Activated CD4-positive, alpha-beta T cell treated with anti-CD3 and anti-CD28 coated beads, Interleukin-2, amount 10 ng/mL, durations not matched to agents 24 days and 14 days (primary cell): ENCODE measurements at regions not wholly inside any gene's neighbourhood (a gene's known extent, or its start where the extent isn't known, plus 50 kb on each side); places are given as distances from the start of the nearest gene placed in this dataset.
A peak's percentile ranks its signal among the peaks of the same experiment; 100 is the strongest.
"Not testable (repeated sequence)": the region's sequence is repeated elsewhere in the genome, so short reads cannot be mapped to it uniquely, and the experiment has no call there.

Source experiments
- DNase-seq: peaks from one replicate; pipeline ENCODE4 v3.0.0; 2022
- H3K27ac Mint-ChIP-seq: one replicate; pipeline ENCODE4 v1.8.0; 2022; ENCODE audit warnings: mild to moderate bottlenecking, mixed read lengths
- H3K27me3 Mint-ChIP-seq: one replicate; pipeline ENCODE4 v1.8.0; 2022; ENCODE audit warnings: mixed read lengths
- H3K36me3 Mint-ChIP-seq: one replicate; pipeline ENCODE4 v1.8.0; 2022; ENCODE audit warnings: low read depth, mild to moderate bottlenecking, mixed read lengths
- H3K4me1 Mint-ChIP-seq: one replicate; pipeline ENCODE4 v1.8.0; 2021; ENCODE audit warnings: mixed read lengths
- H3K4me3 Mint-ChIP-seq: one replicate; pipeline ENCODE4 v1.8.0; 2022; ENCODE audit warnings: mild to moderate bottlenecking, moderate library complexity, mixed read lengths
- H3K9me3 Mint-ChIP-seq: one replicate; pipeline ENCODE4 v1.8.0; 2021; ENCODE audit warnings: mixed read lengths
- intact Hi-C: fragments of 100-400 bp; cut with micrococcal nuclease; formaldehyde crosslinking; loops from one replicate; pipeline ENCODE4 v1.15.1; 2023

DNA sequence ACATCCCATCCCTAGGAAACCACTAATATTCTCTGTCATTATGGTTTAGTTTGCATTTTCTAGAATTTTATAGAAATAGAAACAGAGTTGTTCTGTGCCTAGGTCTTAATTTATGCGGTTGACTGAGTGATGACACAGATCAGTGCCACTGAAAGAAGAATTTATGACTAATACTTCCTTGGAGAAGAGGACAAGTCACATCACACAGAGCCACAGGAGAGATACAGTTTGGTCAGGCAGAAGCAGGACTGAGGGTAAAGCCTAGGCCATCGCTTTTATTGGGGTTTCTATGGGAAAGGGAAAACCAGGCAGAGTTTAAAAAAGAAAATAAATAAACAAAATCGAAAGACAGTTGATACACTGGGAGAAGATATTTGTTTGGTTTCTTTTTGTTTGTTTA, 99.3 kb downstream of the PRR15 start:
- H3K27ac Mint-ChIP-seq, H3K4me1 Mint-ChIP-seq, H3K36me3 Mint-ChIP-seq, DNase-seq, H3K4me3 Mint-ChIP-seq, intact Hi-C loops, H3K27me3 Mint-ChIP-seq, H3K9me3 Mint-ChIP-seq: not testable (repeated sequence)

DNA sequence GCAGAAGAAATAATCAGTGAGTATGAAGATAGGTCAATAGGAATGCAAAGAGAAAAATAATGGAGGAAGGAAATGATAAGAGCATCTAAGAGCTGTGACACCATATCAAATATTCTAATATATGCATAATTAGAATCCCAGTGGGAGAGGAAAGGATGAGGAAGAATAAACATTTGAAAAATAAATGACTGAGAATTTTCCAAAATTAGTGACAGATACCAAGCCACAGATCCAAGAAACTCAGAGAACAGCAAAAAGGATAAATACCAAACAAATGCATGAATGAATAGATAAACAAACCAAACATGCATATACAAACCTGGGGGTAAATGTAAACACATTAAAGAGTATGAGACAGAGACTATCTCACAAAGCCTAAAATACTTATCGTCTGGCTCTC, 101.4 kb downstream of the PRR15 start:
- DNase-seq, H3K4me3 Mint-ChIP-seq, H3K4me1 Mint-ChIP-seq, H3K36me3 Mint-ChIP-seq, H3K27ac Mint-ChIP-seq, intact Hi-C loops, H3K27me3 Mint-ChIP-seq, H3K9me3 Mint-ChIP-seq: not testable (repeated sequence)

DNA sequence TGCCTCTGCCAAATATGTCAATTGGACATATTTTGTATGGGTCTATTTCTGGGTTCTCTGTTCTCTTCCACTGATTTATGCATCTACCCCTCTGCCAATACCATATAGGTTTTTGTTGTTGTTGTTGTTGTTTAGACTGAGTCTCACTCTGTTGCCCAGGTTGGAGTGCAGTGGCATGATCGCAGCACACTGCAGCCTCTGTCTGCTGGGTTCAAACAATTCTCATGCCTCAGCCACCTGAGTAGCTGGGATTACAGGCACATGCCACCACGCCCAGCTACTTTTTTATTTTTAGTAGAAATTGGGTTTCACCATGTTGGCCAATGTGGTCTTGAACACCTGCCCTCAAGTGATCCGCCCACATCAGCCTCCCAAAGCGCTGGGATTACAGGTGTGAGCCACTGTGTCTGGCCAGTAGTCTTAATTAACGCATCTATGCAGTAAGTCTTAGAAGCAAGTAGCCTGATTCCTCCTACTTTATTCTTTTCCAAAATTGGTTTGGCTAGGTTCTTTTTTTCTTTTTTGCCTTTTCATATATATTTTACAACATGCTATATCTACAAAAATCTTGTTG, 103.5 kb downstream of the PRR15 start:
- DNase-seq, intact Hi-C loops, H3K4me1 Mint-ChIP-seq, H3K4me3 Mint-ChIP-seq, H3K36me3 Mint-ChIP-seq, H3K27me3 Mint-ChIP-seq, H3K9me3 Mint-ChIP-seq, H3K27ac Mint-ChIP-seq: not testable (repeated sequence)

DNA sequence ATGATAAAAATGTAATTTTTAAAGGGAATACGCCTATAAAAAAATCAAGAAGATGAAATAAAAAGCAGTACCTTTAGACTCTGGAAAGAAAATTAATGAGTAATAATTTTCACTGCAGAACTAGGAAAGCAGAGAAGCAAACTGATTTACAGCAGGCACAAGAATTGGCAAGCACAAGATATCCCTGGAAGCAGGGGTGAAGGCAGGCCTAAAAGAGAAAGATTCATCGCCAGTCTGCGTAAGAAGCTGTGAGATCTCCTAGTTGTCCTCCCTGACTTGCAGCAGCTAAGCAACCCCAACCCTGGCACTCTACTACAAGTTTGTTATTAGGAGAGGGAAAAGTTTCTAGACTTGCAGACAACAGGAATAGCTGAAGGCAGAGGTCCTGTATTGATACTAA, 107.7 kb downstream of the PRR15 start:
- H3K9me3 Mint-ChIP-seq, H3K4me1 Mint-ChIP-seq, H3K27me3 Mint-ChIP-seq, DNase-seq, intact Hi-C loops, H3K27ac Mint-ChIP-seq, H3K4me3 Mint-ChIP-seq, H3K36me3 Mint-ChIP-seq: not testable (repeated sequence)

DNA sequence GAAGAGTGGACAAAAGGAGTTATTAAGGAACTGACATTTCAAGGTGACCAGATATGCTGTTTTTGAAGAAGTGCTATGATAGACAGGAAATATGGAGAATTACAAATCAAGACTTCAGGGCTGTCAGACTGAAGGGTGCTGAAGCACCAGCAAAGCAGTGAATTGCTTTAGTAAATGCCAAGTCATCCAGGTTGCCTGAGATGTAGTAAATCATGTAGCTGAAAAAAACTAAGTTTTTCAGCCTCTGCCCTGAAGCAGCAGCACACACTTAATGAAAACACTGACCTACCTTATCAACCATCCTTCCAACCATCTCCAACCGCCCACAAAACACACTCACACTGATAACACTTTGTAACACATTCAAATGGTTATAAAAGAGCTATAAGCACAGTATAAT, 110.0 kb downstream of the PRR15 start:
- H3K27me3 Mint-ChIP-seq, H3K27ac Mint-ChIP-seq, intact Hi-C loops, H3K9me3 Mint-ChIP-seq, DNase-seq, H3K4me3 Mint-ChIP-seq, H3K4me1 Mint-ChIP-seq, H3K36me3 Mint-ChIP-seq: not testable (repeated sequence)

DNA sequence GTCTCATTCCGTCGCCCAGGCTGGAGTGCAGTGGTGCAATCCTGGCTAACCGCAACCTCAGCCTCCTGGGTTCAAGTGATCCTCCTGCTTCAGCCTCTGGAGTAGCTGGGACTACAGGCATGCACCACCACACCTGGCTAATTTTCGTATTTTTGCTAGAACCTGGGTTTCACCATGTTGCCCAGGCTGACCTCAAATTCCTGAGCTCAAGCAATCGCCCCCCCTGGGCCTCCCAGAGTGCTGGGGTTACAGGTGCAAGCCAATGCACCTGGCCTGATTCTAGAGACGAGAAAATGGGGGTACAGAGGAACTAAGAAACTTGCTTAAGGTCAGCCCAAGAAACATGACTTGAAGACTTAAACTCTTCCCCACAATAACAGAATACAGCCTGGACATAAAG, 111.0 kb downstream of the PRR15 start:
- H3K9me3 Mint-ChIP-seq, H3K36me3 Mint-ChIP-seq, H3K4me1 Mint-ChIP-seq, DNase-seq, H3K27ac Mint-ChIP-seq, intact Hi-C loops, H3K4me3 Mint-ChIP-seq, H3K27me3 Mint-ChIP-seq: not testable (repeated sequence)

DNA sequence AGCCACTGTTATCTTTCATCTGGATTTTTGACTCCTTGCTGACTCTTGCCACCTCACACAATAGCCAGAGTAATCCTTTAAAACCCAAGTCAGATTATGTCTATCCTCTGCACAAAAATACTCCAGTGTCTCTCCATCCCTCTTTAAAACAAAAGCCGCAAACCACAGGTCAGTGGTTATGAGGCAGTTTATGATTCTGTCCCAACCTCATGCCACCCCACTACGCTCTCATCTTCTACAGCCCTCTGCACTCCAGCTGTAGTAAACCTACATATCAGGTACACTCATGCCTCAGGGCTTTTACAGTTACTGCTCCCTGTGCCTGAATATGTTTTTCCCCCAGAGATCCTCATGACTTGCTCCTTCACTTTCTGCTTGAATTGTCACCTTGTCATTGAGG, 113.6 kb downstream of the PRR15 start:
- H3K4me1 Mint-ChIP-seq, H3K27ac Mint-ChIP-seq, H3K4me3 Mint-ChIP-seq, H3K36me3 Mint-ChIP-seq, DNase-seq, intact Hi-C loops, H3K9me3 Mint-ChIP-seq: not testable (repeated sequence)
- peaks cover 14% of the 10 kb centered on the region for H3K27me3 Mint-ChIP-seq

DNA sequence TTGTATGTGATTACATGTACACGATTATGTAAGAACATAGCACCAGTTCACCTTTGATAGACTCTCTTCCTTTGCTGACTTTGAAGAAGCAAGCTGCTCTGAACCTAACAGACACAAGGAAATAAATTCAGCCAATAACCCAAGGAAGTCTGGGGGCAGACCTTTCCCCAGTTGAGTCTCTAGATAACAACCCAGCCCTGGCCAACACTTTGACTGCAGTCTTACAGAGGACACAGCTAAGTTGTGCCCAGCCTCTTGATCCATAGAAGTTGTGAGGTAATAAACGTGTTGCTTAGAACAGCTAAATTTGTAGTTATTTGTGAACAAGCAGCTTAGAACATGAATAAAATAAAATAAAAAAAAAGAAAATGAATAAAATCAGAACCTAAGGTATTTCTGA, 116.3 kb downstream of the PRR15 start:
- H3K4me1 Mint-ChIP-seq, H3K4me3 Mint-ChIP-seq, H3K36me3 Mint-ChIP-seq, DNase-seq, H3K9me3 Mint-ChIP-seq, intact Hi-C loops, H3K27ac Mint-ChIP-seq: not testable (repeated sequence)
- peaks cover 12% of the 10 kb centered on the region for H3K27me3 Mint-ChIP-seq

DNA sequence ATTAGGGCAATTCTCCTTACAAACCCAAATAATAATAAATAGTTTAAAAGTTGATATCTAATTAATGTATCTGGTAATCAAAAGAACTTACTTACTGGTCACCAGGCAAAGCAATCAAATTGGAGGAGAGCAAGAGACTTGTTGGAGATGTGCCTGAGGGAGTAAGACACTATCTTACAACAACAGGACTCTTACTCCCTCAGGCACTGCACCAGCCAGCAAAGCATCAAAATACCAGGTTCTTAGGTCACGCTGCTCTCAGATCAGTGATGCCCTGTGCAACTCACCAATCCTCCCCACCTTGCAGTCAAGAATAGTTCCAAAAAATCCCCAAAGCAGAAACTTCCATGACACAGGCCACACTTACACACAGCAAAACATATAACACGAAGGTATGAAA, 117.0 kb downstream of the PRR15 start:
- not testable (repeated sequence) for H3K36me3 Mint-ChIP-seq

DNA sequence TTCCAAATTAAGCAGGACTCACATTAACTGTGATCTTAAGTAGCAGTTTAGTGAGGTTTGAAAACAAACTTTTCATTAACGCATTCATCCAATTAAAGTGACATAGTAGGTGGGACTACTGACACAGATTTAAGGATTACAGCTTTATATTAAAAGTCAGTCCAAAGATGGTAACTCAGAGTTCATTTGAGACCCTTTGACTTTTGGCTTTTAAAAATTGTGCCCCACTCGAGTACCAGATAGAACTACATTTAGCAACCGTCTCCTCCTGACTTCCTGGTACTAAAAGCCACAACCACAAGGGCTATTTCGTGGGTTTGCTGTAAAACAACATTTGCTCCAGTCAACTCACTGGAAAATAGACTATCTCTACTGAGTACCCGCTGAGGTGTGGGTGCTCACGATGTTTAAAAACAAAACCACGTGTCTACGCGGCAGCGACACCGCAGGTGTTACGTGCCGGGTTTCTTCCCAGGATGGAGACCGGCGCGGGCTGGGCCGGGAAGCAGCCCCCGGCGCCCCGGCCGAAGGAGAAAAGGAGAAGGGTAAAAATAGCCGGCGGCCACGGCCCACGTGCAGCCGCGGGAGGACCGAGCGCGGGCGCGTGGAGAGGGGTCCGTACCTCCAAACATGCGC, 120.6 kb downstream of the PRR15 start:
- Mint-ChIP-seq H3K27me3 (peaks cover 28% of the 10 kb centered on the region), H3K4me3 (peak overlapping the region; percentile 87), H3K27ac (peak overlapping the region; percentile 76)
- DNase-seq, H3K4me1 Mint-ChIP-seq, H3K9me3 Mint-ChIP-seq, H3K36me3 Mint-ChIP-seq, intact Hi-C loops: not testable (repeated sequence)

More for the DNA sequence above, 117.0 kb downstream of the PRR15 start:
- peaks cover 12% of the 10 kb centered on the region for H3K27me3 Mint-ChIP-seq
- H3K4me1 Mint-ChIP-seq, H3K4me3 Mint-ChIP-seq, H3K27ac Mint-ChIP-seq, intact Hi-C loops, H3K9me3 Mint-ChIP-seq, DNase-seq: not testable (repeated sequence)

DNA sequence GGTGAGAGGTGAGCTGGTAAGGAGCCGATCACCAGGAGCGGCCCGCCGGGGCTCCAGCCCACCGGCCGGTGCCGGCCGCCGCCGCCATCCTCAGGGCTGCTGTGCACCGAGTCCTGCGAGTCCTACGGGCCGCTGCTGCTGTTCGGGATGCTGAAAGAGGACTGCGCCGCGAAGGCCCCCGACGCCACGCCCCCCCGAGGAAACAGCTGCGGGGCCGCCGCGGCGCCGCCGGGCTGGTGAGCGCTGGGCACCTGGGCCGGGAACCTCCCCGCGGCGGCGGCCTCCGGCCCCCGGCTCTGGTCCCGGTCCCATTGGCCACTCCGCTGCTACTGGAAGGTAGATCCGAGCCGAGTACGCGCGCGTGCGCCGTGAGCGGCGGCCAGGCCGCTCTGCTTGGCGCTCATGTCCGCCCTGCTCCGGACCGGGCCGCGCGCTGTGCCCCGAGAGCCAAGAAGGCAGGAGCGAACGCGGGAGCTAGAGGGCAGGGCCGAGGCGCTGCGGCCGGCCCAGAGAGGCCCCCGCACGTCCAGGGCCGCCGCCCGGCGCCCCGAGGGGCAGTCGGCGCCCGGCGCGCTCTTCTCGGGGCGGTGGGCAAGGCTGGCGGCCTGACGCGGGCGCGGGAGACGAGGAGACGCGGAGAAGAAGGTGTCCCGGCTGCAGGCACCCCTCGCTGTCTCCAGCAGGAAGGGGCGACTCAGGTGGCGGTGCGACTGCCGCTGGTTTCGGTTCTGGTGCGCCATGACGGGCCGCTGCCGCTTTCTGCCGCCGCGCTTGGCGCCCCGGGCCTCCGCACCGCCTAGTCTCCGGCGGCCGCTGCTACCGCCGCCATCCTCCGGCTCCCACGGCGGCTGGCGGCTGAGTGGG, 121.3 kb upstream of the WIPF3 start:
- Mint-ChIP-seq H3K36me3 (no peaks in the 10 kb centered on the region), H3K9me3 (no peaks in the 10 kb centered on the region), H3K27ac (no peak overlapping the region), H3K4me1 (peaks cover 2% of the 10 kb centered on the region), H3K4me3 (peak overlapping the region; percentile 87), H3K27me3 (peaks cover 28% of the 10 kb centered on the region)
- DNase-seq = peak; percentile 86
- intact Hi-C loops = no loop called here

DNA sequence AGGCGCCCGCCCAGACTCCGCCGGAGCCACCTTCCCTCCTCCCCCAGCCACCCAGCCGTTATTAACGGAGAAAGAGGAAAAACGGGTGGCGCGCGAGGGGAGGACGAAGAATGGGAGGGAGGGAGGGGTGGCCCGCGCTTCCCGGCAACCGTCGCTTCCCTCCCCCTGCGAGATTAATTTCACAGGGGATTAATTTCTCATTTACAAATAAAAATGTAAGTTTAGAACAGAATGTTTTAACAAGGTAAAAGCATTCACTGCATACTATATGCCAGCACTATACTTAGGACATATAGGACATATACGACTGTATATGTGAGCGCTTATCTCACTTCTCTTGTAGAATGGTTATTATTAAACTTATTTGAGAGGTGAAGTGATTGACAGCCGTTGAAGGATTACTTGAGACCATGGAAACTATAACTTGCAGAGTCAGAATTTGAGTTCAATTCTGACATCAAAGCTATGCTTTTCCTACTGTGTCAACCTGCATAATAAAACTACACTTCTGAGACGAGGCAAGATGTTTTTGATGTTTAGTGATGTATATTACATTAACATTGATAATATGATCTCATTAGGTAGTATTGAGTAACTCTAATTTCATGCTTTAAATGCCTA, 120.5 kb upstream of the WIPF3 start:
- H3K4me1 Mint-ChIP-seq, DNase-seq, H3K27ac Mint-ChIP-seq, intact Hi-C loops, H3K9me3 Mint-ChIP-seq, H3K36me3 Mint-ChIP-seq: not testable (repeated sequence)
- peak overlapping the region; percentile 72 for H3K4me3 Mint-ChIP-seq
- peaks cover 26% of the 10 kb centered on the region for H3K27me3 Mint-ChIP-seq

DNA sequence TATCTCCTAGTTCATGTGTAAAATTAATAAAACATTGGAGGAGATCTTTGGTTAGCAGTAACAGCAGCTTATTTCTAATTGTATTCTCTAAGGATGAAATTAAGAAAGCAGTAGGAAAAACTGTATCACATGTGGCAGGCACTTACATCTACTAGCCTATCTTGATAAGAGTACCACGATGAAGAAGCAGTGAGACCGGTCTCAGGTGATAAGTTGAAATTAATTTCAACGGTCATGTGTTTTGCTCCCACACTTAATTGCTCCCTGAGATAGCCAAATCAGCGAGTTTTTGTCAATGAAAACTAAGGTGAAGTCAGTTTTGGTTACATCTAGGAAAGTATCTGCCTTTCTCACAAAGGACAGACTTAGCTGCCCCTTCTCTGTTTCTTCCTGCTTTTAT, 115.8 kb upstream of the WIPF3 start:
- H3K27ac Mint-ChIP-seq, H3K4me1 Mint-ChIP-seq, H3K4me3 Mint-ChIP-seq, DNase-seq, intact Hi-C loops, H3K9me3 Mint-ChIP-seq, H3K36me3 Mint-ChIP-seq: not testable (repeated sequence)
- H3K27me3 Mint-ChIP-seq = peaks cover 22% of the 10 kb centered on the region

DNA sequence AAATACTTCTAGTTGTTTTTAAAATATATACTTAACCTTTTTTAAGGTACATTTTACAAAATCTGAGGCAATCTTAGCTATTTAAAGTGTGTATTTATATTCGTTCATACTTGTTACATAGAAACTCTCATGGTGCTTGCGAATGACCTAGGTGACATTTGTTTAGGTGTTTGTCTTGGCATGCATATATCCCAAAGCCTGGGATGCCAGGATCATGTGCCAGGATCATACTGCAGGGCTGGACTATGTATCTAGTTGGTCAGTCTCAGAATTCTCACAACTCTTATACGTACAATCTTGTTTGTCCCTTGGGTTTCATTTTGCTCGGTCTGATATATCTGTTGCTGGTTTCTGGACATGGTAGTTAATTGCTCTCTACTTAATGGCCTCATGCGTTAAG, 109.9 kb upstream of the WIPF3 start:
- H3K4me1 Mint-ChIP-seq, H3K9me3 Mint-ChIP-seq, H3K36me3 Mint-ChIP-seq, H3K4me3 Mint-ChIP-seq, intact Hi-C loops, H3K27me3 Mint-ChIP-seq, DNase-seq, H3K27ac Mint-ChIP-seq: not testable (repeated sequence)
